GM19240 (cell line): ENCODE measurements at regions not wholly inside any gene's neighbourhood (a gene's known extent, or its start where the extent isn't known, plus 50 kb on each side); places are given as distances from the start of the nearest gene placed in this dataset.
"Not testable (repeated sequence)": the region's sequence is repeated elsewhere in the genome, so short reads cannot be mapped to it uniquely, and the experiment has no call there.

Experiments
- DNase-seq: peaks from one replicate; pipeline ENCODE4 v3.0.0; 2011; ENCODE audit warnings: low spot score; ENCODE audit not compliant: insufficient read length

GRCh38 chr20:28562510-28562898, 2695.0 kb upstream of the DEFB115 start:
- no peak for DNase-seq

DNA sequence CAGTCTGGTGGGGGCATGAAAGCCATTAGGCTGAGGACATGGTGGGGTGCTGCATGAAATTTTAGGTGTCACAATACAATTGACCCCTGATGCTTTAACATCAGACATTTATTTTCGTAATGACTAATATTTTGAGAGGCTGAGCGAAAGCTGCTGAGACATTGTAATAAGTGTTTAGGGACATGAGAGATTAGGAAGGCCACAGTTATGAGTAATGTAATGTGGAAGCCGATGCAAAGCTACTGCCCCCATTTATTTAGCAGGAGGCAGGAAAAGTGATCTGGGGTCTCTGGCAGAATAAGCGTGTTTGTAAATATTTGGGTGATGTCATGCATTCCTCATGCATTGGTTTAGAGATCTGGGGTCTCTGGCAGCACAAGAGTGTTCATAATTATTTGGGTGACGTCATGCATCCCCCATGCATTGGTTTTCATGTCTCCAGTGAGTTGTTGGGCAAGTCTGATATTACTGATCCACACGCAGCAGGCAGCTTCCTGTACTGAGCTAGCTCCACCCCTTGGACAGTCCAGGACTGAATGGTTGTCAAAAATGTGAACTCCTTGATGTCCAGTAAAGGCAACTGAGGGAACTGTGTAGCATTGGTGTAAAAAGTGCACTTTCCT, 2694.5 kb upstream of the DEFB115 start:
- not testable (repeated sequence) for DNase-seq

DNA sequence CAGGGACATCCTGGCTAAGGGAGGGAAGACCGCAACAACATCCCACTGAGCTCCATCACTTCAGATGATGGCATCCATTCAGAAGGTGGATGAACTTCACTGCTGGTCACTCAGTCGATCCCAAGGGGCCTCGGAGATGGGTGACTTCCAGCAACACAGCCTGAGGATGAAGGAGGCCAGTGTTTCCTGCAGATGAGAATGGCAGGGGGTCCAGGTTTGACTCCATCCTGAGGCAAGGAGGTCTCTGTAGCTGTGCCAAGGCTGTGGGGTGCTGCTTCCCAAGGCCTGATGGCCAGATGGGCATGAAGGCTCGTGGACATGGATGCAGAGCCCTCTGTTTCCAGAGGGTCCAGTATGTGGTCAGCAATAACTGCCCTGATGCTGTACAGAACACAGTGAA, 2693.4 kb upstream of the DEFB115 start:
- DNase-seq = not testable (repeated sequence)

DNA sequence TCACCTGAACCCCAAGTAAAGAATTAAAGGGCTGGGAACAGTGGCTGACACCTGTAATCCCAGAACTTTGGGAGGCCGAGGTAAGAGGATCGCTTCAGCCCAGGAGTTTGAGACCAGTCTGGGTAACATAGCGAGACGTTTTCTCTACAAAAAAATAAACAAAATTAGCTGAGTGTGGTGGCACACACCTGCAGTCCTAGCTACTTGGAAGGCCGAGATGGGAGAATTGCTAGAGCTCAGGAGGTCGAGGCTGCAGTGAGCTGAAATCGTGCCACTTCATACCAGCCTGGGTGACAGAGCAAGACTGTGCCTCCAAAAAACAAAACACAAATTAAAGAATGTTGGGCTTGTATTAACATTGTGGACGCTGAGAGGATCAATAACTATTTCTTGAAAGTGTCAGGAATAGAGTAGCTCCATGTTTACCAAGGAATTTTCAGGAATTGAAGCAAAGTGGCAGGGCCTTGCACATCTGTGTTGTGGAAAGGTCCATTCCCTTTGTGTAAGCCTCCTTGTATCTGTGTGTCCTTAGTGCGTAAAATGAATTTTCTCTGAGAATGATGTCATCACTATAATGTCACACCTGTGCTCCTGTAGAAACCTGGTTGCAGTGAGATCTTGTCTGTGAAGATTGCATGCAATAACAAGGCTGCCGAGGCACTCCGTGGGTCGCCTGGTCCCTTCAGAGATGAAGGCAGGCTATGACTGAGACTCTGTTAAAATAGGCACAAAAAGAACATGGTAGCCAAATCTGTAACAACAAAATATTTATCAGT, 2692.6 kb upstream of the DEFB115 start:
- DNase-seq = not testable (repeated sequence)

DNA sequence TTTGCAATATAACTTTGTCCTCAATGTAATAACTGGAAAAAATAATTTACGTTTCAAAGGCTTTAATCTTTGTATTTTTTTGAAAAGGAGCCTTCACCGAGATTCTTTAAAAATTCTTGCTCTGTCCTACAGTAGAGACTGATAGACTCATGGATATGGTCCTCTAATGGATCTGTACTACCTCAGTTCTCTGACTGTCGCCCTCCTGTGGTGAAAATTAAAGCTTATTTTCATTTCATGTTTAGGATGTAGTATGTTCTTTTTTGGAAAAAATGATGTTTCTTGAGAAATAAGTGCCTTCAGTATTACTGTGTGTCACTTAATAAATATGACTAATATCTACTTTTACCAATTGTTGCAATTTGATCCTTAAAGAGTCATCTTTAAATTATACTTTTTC, 2681.5 kb upstream of the DEFB115 start:
- DNase-seq = not testable (repeated sequence)

DNA sequence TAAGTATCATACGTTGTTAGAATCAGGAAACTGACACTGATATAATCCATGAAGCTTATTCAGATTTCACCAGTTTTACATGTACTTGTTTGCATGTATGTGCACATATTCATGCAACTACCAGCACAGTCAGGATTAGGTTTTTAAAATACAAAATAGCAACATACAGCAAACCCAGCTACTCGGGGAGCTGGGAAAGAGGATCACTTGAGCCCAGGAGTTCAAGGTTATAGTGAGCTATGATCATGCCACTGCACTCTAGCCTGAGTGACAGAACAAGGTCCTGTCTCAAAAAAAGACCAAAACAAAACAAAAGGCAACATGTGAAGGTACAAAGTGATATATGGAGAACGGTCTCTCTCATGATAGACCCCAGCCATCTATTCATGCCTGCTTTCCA, 2665.8 kb upstream of the DEFB115 start:
- DNase-seq = not testable (repeated sequence)

GRCh38 chr20:28593383-28593782, 2664.1 kb upstream of the DEFB115 start:
- DNase-seq = not testable (repeated sequence)

DNA sequence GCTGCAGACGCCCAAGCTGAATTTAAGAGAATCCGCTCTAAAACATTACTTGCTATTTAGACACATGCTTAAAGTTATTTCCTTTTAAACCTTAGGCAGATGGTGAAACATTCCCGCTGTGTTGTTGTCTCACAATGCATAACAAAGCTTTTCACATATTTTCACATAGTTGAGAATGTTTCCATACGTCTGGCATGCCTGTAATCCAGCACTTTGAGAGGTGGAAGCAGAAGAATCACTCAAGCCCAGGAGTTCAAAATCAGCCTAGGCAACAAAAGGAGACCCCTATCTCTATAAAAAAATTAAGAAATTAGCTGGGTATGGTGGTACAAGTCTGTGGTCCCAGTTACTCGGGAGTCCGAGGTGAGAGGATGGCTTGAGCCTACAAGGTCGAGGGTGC, 2663.0 kb upstream of the DEFB115 start:
- not testable (repeated sequence) for DNase-seq

DNA sequence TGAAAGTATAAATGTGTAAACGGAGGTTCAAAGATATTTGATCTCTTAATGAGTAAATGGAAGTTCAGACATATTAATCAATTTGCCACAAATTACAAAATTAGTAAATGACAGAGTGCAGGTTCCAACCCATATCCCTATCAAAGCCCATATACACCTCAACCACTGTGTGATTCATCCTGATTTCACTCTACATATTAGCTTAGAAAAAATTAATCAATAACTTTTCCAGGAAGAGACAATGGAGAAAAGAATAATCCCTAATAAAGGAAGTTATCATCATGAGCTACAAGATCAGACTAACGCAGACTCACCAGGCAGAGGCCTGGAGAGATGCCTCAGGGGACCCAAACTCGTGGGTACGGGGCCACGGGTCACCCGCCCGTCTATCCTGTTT, 2655.5 kb upstream of the DEFB115 start:
- not testable (repeated sequence) for DNase-seq

- peak; percentile 10 for DNase-seq
Measured at GRCh38 chr20:28602403-28603217, 2654.9 kb upstream of the DEFB115 start.

GRCh38 chr20:28603218-28603577, 2654.3 kb upstream of the DEFB115 start:
- DNase-seq = not testable (repeated sequence)

DNA sequence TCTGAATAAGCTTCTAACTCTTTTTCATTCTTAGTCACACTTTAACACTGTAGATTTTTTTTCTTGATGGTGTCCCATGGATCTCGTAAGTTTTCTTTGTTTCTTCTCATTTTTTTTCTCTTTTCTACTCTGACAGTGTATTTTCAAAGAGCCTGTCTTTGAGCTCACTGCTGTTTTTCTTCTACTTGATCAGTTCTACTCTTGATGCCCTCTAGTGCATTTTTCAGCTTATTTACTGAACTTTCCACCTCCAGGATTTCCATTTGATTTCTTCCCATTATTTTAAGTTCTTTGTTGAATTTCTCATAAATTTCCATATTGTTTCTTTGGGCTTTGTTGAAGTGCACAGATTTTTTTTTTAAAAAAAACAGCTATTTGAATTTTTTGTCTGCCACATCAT, 2641.1 kb upstream of the DEFB115 start:
- DNase-seq = no peak

- not testable (repeated sequence) for DNase-seq
Measured at GRCh38 chr20:28619956-28620651, 2637.4 kb upstream of the DEFB115 start.

GRCh38 chr20:28625112-28625511, 2632.4 kb upstream of the DEFB115 start:
- DNase-seq = not testable (repeated sequence)

- DNase-seq = not testable (repeated sequence)
Measured at GRCh38 chr20:28640831-28641230, 2616.6 kb upstream of the DEFB115 start.
